ENCODE measurements at regions not wholly inside any gene's neighbourhood (a gene's known extent, or its start where the extent isn't known, plus 50 kb on each side); places are given as distances from the start of the nearest gene placed in this dataset.
A peak's percentile ranks its signal among the peaks of the same experiment; 100 is the strongest.

GRCh38 chr15:97078591-97078990 is 748.1 kb downstream of the NR2F2 start:
- TF ChIP-seq, protein P1, sequence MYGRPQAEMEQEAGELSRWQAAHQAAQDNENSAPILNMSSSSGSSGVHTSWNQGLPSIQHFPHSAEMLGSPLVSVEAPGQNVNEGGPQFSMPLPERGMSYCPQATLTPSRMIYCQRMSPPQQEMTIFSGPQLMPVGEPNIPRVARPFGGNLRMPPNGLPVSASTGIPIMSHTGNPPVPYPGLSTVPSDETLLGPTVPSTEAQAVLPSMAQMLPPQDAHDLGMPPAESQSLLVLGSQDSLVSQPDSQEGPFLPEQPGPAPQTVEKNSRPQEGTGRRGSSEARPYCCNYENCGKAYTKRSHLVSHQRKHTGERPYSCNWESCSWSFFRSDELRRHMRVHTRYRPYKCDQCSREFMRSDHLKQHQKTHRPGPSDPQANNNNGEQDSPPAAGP (tag by site-specific recombination; IDR thresholded peaks at IDR 0.05): no peak
- TF ChIP-seq KLF8 (tag by site-specific recombination; IDR thresholded peaks at IDR 0.05): no peak
- no peak for TF ChIP-seq ZNF426 (tag by site-specific recombination; IDR thresholded peaks at IDR 0.05)
- TF ChIP-seq ZNF350 (tag by site-specific recombination; IDR thresholded peaks at IDR 0.05): no peak
- TF ChIP-seq, protein P2, sequence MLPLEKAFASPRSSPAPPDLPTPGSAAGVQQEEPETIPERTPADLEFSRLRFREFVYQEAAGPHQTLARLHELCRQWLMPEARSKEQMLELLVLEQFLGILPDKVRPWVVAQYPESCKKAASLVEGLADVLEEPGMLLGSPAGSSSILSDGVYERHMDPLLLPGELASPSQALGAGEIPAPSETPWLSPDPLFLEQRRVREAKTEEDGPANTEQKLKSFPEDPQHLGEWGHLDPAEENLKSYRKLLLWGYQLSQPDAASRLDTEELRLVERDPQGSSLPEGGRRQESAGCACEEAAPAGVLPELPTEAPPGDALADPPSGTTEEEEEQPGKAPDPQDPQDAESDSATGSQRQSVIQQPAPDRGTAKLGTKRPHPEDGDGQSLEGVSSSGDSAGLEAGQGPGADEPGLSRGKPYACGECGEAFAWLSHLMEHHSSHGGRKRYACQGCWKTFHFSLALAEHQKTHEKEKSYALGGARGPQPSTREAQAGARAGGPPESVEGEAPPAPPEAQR (tag by site-specific recombination; IDR thresholded peaks at IDR 0.05): no peak
- no peak for TF ChIP-seq ZNF677 (tag by site-specific recombination; IDR thresholded peaks at IDR 0.05)
- no peak for TF ChIP-seq HOXC10 (CRISPR knock-in tag; IDR thresholded peaks at IDR 0.05)
- no peak for TF ChIP-seq BCL11A (tag by site-specific recombination; IDR thresholded peaks at IDR 0.05; ENCODE audit: low read depth)
- TF ChIP-seq ZNF274 (IDR thresholded peaks at IDR 0.05; ENCODE audit: low read length): no peak
- TF ChIP-seq ZNF274 (tag by site-specific recombination; IDR thresholded peaks at IDR 0.05; ENCODE audit: borderline replicate concordance): no peak
- no peak for TF ChIP-seq ZNF175 (tag by site-specific recombination; IDR thresholded peaks at IDR 0.05)
- TF ChIP-seq HOXA7 (CRISPR knock-in tag; IDR thresholded peaks at IDR 0.05; ENCODE audit: borderline replicate concordance): no peak
- TF ChIP-seq ZNF558 (tag by site-specific recombination; IDR thresholded peaks at IDR 0.05): no peak
- no peak for TF ChIP-seq ZNF394 (tag by site-specific recombination; IDR thresholded peaks at IDR 0.05; ENCODE audit: borderline replicate concordance)
- no peak for TF ChIP-seq ZNF654 (tag by site-specific recombination; IDR thresholded peaks at IDR 0.05; ENCODE audit: low read depth)
- no peak for TF ChIP-seq ZBTB48 (tag by site-specific recombination; IDR thresholded peaks at IDR 0.05)
- TF ChIP-seq, protein P3, sequence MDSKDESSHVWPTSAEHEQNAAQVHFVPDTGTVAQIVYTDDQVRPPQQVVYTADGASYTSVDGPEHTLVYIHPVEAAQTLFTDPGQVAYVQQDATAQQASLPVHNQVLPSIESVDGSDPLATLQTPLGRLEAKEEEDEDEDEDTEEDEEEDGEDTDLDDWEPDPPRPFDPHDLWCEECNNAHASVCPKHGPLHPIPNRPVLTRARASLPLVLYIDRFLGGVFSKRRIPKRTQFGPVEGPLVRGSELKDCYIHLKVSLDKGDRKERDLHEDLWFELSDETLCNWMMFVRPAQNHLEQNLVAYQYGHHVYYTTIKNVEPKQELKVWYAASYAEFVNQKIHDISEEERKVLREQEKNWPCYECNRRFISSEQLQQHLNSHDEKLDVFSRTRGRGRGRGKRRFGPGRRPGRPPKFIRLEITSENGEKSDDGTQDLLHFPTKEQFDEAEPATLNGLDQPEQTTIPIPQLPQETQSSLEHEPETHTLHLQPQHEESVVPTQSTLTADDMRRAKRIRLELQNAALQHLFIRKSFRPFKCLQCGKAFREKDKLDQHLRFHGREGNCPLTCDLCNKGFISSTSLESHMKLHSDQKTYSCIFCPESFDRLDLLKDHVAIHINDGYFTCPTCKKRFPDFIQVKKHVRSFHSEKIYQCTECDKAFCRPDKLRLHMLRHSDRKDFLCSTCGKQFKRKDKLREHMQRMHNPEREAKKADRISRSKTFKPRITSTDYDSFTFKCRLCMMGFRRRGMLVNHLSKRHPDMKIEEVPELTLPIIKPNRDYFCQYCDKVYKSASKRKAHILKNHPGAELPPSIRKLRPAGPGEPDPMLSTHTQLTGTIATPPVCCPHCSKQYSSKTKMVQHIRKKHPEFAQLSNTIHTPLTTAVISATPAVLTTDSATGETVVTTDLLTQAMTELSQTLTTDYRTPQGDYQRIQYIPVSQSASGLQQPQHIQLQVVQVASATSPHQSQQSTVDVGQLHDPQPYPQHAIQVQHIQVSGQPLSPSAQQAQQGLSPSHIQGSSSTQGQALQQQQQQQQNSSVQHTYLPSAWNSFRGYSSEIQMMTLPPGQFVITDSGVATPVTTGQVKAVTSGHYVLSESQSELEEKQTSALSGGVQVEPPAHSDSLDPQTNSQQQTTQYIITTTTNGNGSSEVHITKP (tag by site-specific recombination; IDR thresholded peaks at IDR 0.05): no peak
- peak overlapping the region; percentile 26; the same call in 1 of the 2 replicates for H3K27ac ChIP-seq (ENCODE audit: extremely low read depth, low read depth, low read length)
- CTCF ChIA-PET: interaction anchor here (0.7 to 0.9 kb wide), 2 partner anchors 364 to 751 kb away, joined by 3 to 4 read pairs; no protein-coding TSS in a partner anchor

DNA sequence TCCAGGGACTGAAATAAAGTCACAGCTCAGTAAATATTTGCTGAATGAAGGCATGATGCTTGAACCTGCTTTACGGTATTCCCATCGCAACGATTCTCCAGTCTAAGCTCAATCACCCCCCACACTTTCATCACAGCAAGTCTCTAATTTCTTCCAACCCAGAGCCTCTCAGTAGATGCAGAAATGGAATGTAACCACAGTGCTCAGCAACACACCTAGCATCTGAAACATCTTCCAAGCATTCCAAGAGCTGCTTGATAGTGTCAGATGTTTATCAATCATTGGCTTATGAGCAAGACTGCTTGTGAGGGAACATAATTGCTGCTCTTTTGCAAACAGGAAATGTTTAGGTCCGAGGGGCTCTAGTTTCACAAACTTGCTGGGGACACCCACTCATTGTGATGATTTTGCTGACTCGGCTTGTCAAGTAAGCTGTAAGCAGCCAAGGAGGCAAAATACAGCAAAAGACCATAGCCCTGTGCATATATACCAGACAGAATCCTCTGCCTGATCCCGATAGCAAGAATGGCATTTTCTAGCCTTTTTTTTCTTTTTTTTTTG is 751.2 kb downstream of the NR2F2 start:
- POLR2A ChIA-PET: no interaction called here
- CTCF ChIA-PET: no interaction called here
- TF ChIP-seq ZNF211 (tag by site-specific recombination; IDR thresholded peaks at IDR 0.05; ENCODE audit: low read depth) (no peak), ZNF621 (tag by site-specific recombination; IDR thresholded peaks at IDR 0.05) (no peak), ZNF391 (tag by site-specific recombination; IDR thresholded peaks at IDR 0.05; ENCODE audit: borderline replicate concordance, low read depth) (no peak), ZNF248 (tag by site-specific recombination; IDR thresholded peaks at IDR 0.05) (no peak), ZBTB1 (tag by site-specific recombination; IDR thresholded peaks at IDR 0.05) (no peak), ZNF354C (tag by site-specific recombination; IDR thresholded peaks at IDR 0.05; ENCODE audit: borderline replicate concordance, low read depth) (no peak), TRIM28 (IDR thresholded peaks at IDR 0.05; ENCODE audit: borderline replicate concordance, low read length) (no peak), ZNF37A (tag by site-specific recombination; IDR thresholded peaks at IDR 0.05) (no peak), ZNF302 (tag by site-specific recombination; IDR thresholded peaks at IDR 0.05; ENCODE audit: low read depth) (no peak), GFI1B (tag by site-specific recombination; IDR thresholded peaks at IDR 0.05) (no peak)
- TF ChIP-seq, protein P3 (tag by site-specific recombination; IDR thresholded peaks at IDR 0.05): no peak

More at GRCh38 chr15:97078591-97078990, 748.1 kb downstream of the NR2F2 start:
- H3K36me3 ChIP-seq (ENCODE audit: control insufficient read depth in 2 of 2, insufficient read depth in 1 of 2, low read length in 2 of 2): no peaks in the 10 kb centered on the region
- H3K4me3 ChIP-seq (ENCODE audit: low read depth, low read length): no peak overlapping the region
- peaks cover 19% of the 10 kb centered on the region for H3K4me1 ChIP-seq (ENCODE audit: control insufficient read depth, insufficient read depth, low read length)
- H3K9me3 ChIP-seq (ENCODE audit: control insufficient read depth, insufficient read depth, low read depth, low read length): no peaks in the 10 kb centered on the region
- POLR2A ChIA-PET: no interaction called here

More for the DNA sequence above, 751.2 kb downstream of the NR2F2 start:
- H3K36me3 ChIP-seq (ENCODE audit: control insufficient read depth in 2 of 2, insufficient read depth in 1 of 2, low read length in 2 of 2): no peaks in the 10 kb centered on the region
- no peak overlapping the region for H3K27ac ChIP-seq (ENCODE audit: extremely low read depth, low read depth, low read length)
- H3K4me3 ChIP-seq (ENCODE audit: low read depth, low read length): no peak overlapping the region
- H3K4me1 ChIP-seq (ENCODE audit: control insufficient read depth, insufficient read depth, low read length): peaks cover 19% of the 10 kb centered on the region
- H3K9me3 ChIP-seq (ENCODE audit: control insufficient read depth, insufficient read depth, low read depth, low read length): no peaks in the 10 kb centered on the region

Measured in HEK293 (cell line).